ENCODE measurements at regions not wholly inside any gene's neighbourhood (a gene's known extent, or its start where the extent isn't known, plus 50 kb on each side); places are given as distances from the start of the nearest gene placed in this dataset.

- Histone ChIP-seq H3K4me3 (no peak overlapping the region), H3K27ac (no peak overlapping the region)
- no peak for DNase-seq (ENCODE audit: low spot score)
- no peak for TF ChIP-seq CTCF (IDR thresholded peaks at IDR 0.05)
These were observed 199.0 kb downstream of the KATNAL1 start for GRCh38 chr13:30108216-30108912.

- no peak overlapping the region for H3K27ac ChIP-seq
- DNase-seq (ENCODE audit: low spot score), result no peak
- H3K4me3 ChIP-seq, result no peak overlapping the region
- TF ChIP-seq CTCF (IDR thresholded peaks at IDR 0.05), result no peak
These were observed 199.7 kb downstream of the KATNAL1 start for GRCh38 chr13:30107521-30108136.

GRCh38 chr13:30107121-30107520 is 200.2 kb downstream of the KATNAL1 start:
- H3K4me3 ChIP-seq, result no peak overlapping the region
- no peak overlapping the region for H3K27ac ChIP-seq
- no peak for TF ChIP-seq CTCF (IDR thresholded peaks at IDR 0.05)
- no peak for DNase-seq (ENCODE audit: low spot score)

GRCh38 chr13:30105381-30105780 is 202.0 kb downstream of the KATNAL1 start:
- Histone ChIP-seq H3K27ac (no peak overlapping the region), H3K4me3 (no peak overlapping the region)
- DNase-seq (ENCODE audit: low spot score), result no peak
- no peak for TF ChIP-seq CTCF (IDR thresholded peaks at IDR 0.05)

GRCh38 chr13:30103161-30103840 is 204.1 kb downstream of the KATNAL1 start:
- Histone ChIP-seq H3K27ac (no peak overlapping the region), H3K4me3 (no peak overlapping the region)
- no peak for TF ChIP-seq CTCF (IDR thresholded peaks at IDR 0.05)
- DNase-seq (ENCODE audit: low spot score), result no peak

GRCh38 chr13:30100226-30100625 is 207.1 kb downstream of the KATNAL1 start:
- Histone ChIP-seq H3K4me3 (no peak overlapping the region), H3K27ac (no peak overlapping the region)
- DNase-seq (ENCODE audit: low spot score), result no peak
- no peak for TF ChIP-seq CTCF (IDR thresholded peaks at IDR 0.05)

All from coronary artery (tissue), 2 donors.